HepG2 (cell line): ENCODE measurements at regions not wholly inside any gene's neighbourhood (a gene's known extent, or its start where the extent isn't known, plus 50 kb on each side); places are given as distances from the start of the nearest gene placed in this dataset.
A peak's percentile ranks its signal among the peaks of the same experiment; 100 is the strongest.

Source experiments
- ATAC-seq: fragments of 200-7000 bp; cut with Tn5 transposase; 3 replicates; pipeline ENCODE4 v1.9.1; 2020; ENCODE audit warnings: mild to moderate bottlenecking, moderate library complexity
- BruUV-seq: library from RNA; stranded (reverse); fragments of 400-500 nt; replicated peaks from 2 replicates; lab custom pipeline; 2021; lab: Mats Ljungman, UMichigan
- CTCF ChIA-PET: fragments of 300-600 bp; formaldehyde crosslinking; extraction: SDS; loops from one replicate; lab custom pipeline; 2021; ENCODE audit warnings: low total read pairs, inconsistent platforms, low intra/inter-chr PET ratio; lab: Yijun Ruan, JAX
- POLR2A ChIA-PET: fragments of 350-600 bp; sonication (Branson Sonifier 250); formaldehyde crosslinking; loops from one replicate; lab custom pipeline; 2020; ENCODE audit warnings: antibody characterized with exemption, inconsistent platforms; lab: Yijun Ruan, JAX
- DNase-seq: peaks from one replicate; pipeline ENCODE4 v3.0.0-alpha.2; 2015; ENCODE audit warnings: low spot score
- FAIRE-seq: peaks from 3 replicates; lab custom pipeline; 2011; peaks lifted over from hg19 to GRCh38; lab: Jason Lieb, UNC
- H2AFZ ChIP-seq: one replicate; pipeline ENCODE4 v1.6.1; 2011; ENCODE audit warnings: low read length, inconsistent platforms
- H3K27ac ChIP-seq: fragments of 300-600 bp; 3 replicates; pipeline ENCODE4 v1.8.0; 2011; ENCODE audit warnings: mixed run types, mild to moderate bottlenecking, mixed read lengths, low read length, inconsistent platforms; ENCODE audit not compliant: insufficient read depth; ENCODE audit errors: extremely low read length
- H3K27me3 ChIP-seq, 2 experiments: fragments of 200-600 bp in 1 of 2; 2 replicates in 1 of 2; 3 replicates in 1 of 2; pipeline versions ENCODE4 v1.6.0 to v1.8.0; 2011; ENCODE audit warnings: low read length in 2 of 2, mild to moderate bottlenecking in 2 of 2, moderate library complexity in 2 of 2, inconsistent platforms in 1 of 2; ENCODE audit not compliant: insufficient read depth in 2 of 2, control insufficient read depth in 1 of 2
- H3K36me3 ChIP-seq, 2 experiments: fragments of 200-600 bp in 1 of 2; replicated peaks in 1 of 2; 2 replicates in 1 of 2; 3 replicates in 1 of 2; pipeline versions ENCODE4 v1.5.1 to v1.8.0; 2011; ENCODE audit warnings: low read length in 2 of 2, inconsistent platforms in 1 of 2; ENCODE audit not compliant: insufficient read depth in 2 of 2, control insufficient read depth in 1 of 2
- H3K4me1 ChIP-seq: 2 replicates; pipeline ENCODE4 v1.5.1; 2012; ENCODE audit warnings: low read length, inconsistent platforms; ENCODE audit not compliant: insufficient read depth
- H3K4me2 ChIP-seq: 2 replicates; pipeline ENCODE4 v1.6.0; 2011; ENCODE audit warnings: low read depth, low read length, inconsistent platforms
- H3K4me3 ChIP-seq, 3 experiments: fragments of 200-600 bp in 1 of 3; sonication (generic), shearing (Covaris generic) in 1 of 3; replicated peaks in 1 of 3; 2 replicates each; pipeline ENCODE4 v1.5.1; 2011 to 2016; ENCODE audit warnings: low read length in 3 of 3, inconsistent platforms in 2 of 3, low read depth in 2 of 3, mild to moderate bottlenecking in 2 of 3, control low read depth in 1 of 3, mixed read lengths in 1 of 3; ENCODE audit not compliant: insufficient read depth in 1 of 3
- H3K79me2 ChIP-seq: one replicate; pipeline ENCODE4 v1.6.1; 2011; ENCODE audit warnings: low read length, inconsistent platforms; ENCODE audit not compliant: insufficient read depth
- H3K9ac ChIP-seq: 2 replicates; pipeline ENCODE4 v1.6.0; 2011; ENCODE audit warnings: mild to moderate bottlenecking, low read depth, low read length, inconsistent platforms; ENCODE audit not compliant: insufficient read depth
- H3K9me3 ChIP-seq: 2 replicates; pipeline ENCODE4 v1.5.1; 2012; ENCODE audit warnings: mild to moderate bottlenecking, low read length
- H4K20me1 ChIP-seq: 2 replicates; pipeline ENCODE4 v1.6.0; 2011; ENCODE audit warnings: inconsistent platforms, mild to moderate bottlenecking, low read length, moderate library complexity; ENCODE audit not compliant: insufficient read depth
- AKAP8 ChIP-seq: sonication (generic); formaldehyde crosslinking; IDR thresholded peaks from 2 replicates; pipeline ENCODE4 v1.5.1; 2020; ENCODE audit warnings: mild to moderate bottlenecking, missing genetic modification reagents
- ATRX ChIP-seq: sonication (generic); formaldehyde crosslinking; IDR thresholded peaks from 2 replicates; pipeline ENCODE4 v1.4.0; 2020; ENCODE audit warnings: missing genetic modification reagents, borderline replicate concordance
- CEBPB ChIP-seq: IDR thresholded peaks from 2 replicates; pipeline ENCODE4 v1.6.1; 2011; ENCODE audit warnings: low read depth, low read length, improper control_type of control experiment, borderline replicate concordance
- MTF2 ChIP-seq: sonication (generic); formaldehyde crosslinking; IDR thresholded peaks from 2 replicates; pipeline ENCODE4 v1.5.0; 2020; ENCODE audit warnings: missing genetic modification reagents, borderline replicate concordance
- MYNN ChIP-seq: sonication (generic); formaldehyde crosslinking; IDR thresholded peaks from 2 replicates; pipeline ENCODE4 v1.4.0; 2020; ENCODE audit warnings: mild to moderate bottlenecking, low read depth, missing genetic modification reagents
- PAWR ChIP-seq: sonication (generic); formaldehyde crosslinking; IDR thresholded peaks from 2 replicates; pipeline ENCODE4 v1.4.0; 2020; ENCODE audit warnings: missing genetic modification reagents, mild to moderate bottlenecking, borderline replicate concordance
- SMAD9 ChIP-seq: sonication (generic); formaldehyde crosslinking; IDR thresholded peaks from 2 replicates; pipeline ENCODE4 v1.5.1; 2020; ENCODE audit warnings: mild to moderate bottlenecking, missing genetic modification reagents
- SOX6 ChIP-seq, 2 experiments: fragments of 450-650 bp in 1 of 2; sonication (generic) in 1 of 2; formaldehyde crosslinking in 1 of 2; IDR thresholded peaks; 2 replicates each; pipeline versions ENCODE4 v1.4.0 to v1.6.1; 2017 to 2020; ENCODE audit warnings: antibody characterized with exemption in 1 of 2, mild to moderate bottlenecking in 1 of 2, missing genetic modification reagents in 1 of 2
- ZNF3 ChIP-seq: IDR thresholded peaks from 2 replicates; pipeline ENCODE4 v1.7.0; 2017; ENCODE audit warnings: inconsistent platforms
- ZNF605 ChIP-seq: sonication (generic); formaldehyde crosslinking; IDR thresholded peaks from 2 replicates; pipeline ENCODE4 v1.8.0; 2022; ENCODE audit warnings: mild to moderate bottlenecking, missing genetic modification reagents
- ZNF75D ChIP-seq: sonication (generic); formaldehyde crosslinking; IDR thresholded peaks from 2 replicates; pipeline ENCODE4 v1.8.1; 2023; ENCODE audit warnings: missing genetic modification reagents, mild to moderate bottlenecking, borderline replicate concordance
- WGBS: methylation state at CpG from one replicate; pipeline ENCODE4 v1.1.6; 2017; ENCODE audit warnings: low lambda C conversion rate; 5-methylcytosine and 5-hydroxymethylcytosine counted together
- in situ Hi-C: cut with HindIII; loops from 2 replicates; pipeline ENCODE4 v1.10.0; 2017; ENCODE audit warnings: low pct_unique_long_range_greater_than_20kb; ENCODE audit not compliant: extremely low pct_ligation_motif_present
- intact Hi-C: fragments of 100-400 bp; cut with micrococcal nuclease; formaldehyde crosslinking; loops from one replicate; pipeline ENCODE4 v1.10.0; 2022; ENCODE audit not compliant: unreplicated experiment

DNA sequence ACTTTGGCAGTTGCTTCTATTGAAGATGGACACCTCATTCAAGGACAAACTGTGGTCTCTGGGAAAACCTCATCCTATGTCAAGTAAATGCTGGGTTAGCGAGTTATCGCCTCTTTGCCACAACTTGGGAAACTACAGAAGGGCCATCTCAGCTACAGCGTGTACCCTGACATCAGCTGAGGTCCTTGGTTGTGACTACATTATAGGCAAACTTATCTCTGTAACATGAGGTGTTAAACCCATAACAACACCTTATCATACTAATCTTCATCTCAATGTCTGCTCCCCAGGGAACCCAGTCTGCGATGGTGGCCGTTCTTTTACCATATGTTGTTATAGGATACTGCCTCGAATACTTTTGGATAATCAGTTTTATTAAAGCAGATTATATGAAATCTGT is 1862.7 kb downstream of the STIM2 start (continued):
- TF ChIP-seq SOX6 (IDR thresholded peaks at IDR 0.05) (no peak), SOX6 (CRISPR knock-in tag; IDR thresholded peaks at IDR 0.05) (no peak), MTF2 (no peak), ATRX (CRISPR knock-in tag) (no peak), AKAP8 (CRISPR knock-in tag) (no peak), PAWR (CRISPR knock-in tag) (no peak), ZNF3 (no peak)
- TF ChIP-seq, all 625 proteins: peak for 0

DNA sequence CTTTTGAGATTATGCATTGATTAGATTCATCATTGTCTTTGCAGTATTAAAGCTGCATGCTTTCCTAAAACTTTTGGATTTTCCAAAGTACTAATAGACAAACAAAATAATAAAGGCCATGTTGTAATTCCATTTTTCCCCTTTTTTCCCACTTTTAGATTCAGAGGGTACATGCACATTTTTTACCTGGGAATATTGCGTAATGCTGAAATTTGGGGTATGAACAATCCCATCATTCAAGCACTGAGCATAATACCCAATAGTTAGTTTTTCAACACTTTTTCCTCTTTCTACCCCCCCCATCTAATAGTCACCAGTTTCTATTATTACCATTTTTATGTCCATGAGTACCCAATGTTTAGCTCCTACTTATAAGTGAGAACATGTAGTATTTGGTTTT is 1863.6 kb downstream of the STIM2 start:
- H3K27me3 ChIP-seq = no peaks in the 10 kb centered on the region
- intact Hi-C loops = no loop called here
- ChIA-PET POLR2A (no interaction called here), CTCF (no interaction called here)
- H3K4me2 ChIP-seq = no peak overlapping the region
- no TSS peak for BruUV-seq
- 74% methylated on average over 1 of the region's 1 CpG for WGBS
- H4K20me1 ChIP-seq = no peaks in the 10 kb centered on the region
- no peak overlapping the region for H2AFZ ChIP-seq
- no peak overlapping the region for H3K9ac ChIP-seq
- H3K9me3 ChIP-seq = peaks cover 72% of the 10 kb centered on the region
- H3K4me3 ChIP-seq = no peak overlapping the region
- FAIRE-seq = no peak
- DNase-seq = no peak
- no peak overlapping the region for H3K27ac ChIP-seq
- no peaks in the 10 kb centered on the region for H3K36me3 ChIP-seq
- no peaks in the 10 kb centered on the region for H3K4me1 ChIP-seq
- in situ Hi-C loops = no loop called here
- no peak for ATAC-seq
- H3K79me2 ChIP-seq = no peaks in the 10 kb centered on the region
- TF ChIP-seq SMAD9 (CRISPR knock-in tag) (no peak), CEBPB (peak; percentile 62; the same call in 1 of the 2 replicates), MYNN (no peak), ZNF75D (CRISPR knock-in tag) (no peak), ZNF605 (CRISPR knock-in tag) (no peak)
- TF ChIP-seq, all 625 proteins: peak for 1
